Stimulated activated CD8-positive, alpha-beta memory T cell treated with anti-CD3 and anti-CD28 coated beads, Interleukin-7, amount 100 ng/mL, for 1 hour (primary cell): ENCODE measurements at regions not wholly inside any gene's neighbourhood (a gene's known extent, or its start where the extent isn't known, plus 50 kb on each side); places are given as distances from the start of the nearest gene placed in this dataset.

Experiments used
- DNase-seq, 2 donors: peaks; one replicate each; pipeline ENCODE4 v3.0.0-alpha.2; 2020; ENCODE audit warnings: low read depth in 2 of 2

DNA sequence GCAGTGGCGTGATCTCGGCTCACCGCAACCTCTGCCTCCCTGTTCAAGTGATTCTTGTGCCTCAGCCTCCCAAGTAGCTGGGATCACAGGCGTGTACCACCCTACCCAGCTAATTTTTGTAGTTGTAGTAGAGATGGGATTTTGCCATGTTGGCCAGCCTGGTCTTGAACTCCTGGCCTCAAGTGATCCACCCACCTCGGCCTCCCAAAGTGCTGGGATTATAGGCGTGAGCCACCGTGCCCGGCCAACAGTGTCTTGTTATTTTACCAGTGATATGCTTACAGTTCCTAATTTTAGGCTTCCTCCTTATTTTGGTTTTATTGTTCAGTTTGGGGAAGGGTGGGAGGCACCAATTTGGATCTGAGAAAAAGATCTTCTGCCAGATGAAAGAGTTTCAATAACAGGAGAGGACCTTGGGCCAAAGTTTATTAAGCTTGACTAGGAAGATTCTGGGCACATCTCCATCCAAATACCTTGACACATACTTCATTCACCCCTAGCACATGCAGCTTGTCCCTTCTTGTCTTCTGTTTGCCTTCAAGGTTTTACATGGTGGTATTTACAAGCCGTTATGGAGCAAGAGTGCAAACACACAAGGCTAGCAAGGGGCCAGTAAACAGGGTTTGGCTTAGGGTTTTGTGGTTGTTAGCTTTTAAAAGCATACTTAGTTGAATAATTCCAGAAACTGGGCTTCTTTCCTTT lies 168.1 kb upstream of the DMRT1 start:
- no peak for DNase-seq

DNA sequence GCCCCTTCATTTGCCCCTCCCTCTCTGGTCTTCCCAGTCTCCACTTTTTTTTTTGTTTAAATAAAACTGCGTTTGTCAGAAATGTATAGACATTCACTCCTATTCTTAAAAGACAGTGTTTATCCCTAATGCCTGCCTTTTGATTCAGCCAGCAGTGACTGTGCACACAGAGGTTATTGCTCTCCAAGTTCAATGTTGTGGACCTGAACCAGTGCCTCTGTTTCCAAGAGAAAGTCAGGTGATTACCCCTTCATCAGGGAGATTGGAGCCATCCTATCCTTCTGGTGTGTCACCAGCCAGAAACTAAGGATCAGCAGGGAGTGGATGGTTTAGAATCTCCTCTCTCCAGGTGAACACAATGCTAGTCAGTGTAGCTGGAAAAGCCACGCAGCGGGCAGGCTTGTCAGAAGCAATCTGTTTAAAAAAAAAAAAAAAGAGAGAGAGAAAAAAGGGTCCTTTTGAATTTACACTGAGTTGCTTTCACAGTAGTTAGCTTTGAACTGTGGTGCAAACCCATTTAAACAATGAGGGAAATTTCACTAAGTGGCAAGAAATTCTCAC lies 167.5 kb upstream of the DMRT1 start:
- DNase-seq, result no peak

DNA sequence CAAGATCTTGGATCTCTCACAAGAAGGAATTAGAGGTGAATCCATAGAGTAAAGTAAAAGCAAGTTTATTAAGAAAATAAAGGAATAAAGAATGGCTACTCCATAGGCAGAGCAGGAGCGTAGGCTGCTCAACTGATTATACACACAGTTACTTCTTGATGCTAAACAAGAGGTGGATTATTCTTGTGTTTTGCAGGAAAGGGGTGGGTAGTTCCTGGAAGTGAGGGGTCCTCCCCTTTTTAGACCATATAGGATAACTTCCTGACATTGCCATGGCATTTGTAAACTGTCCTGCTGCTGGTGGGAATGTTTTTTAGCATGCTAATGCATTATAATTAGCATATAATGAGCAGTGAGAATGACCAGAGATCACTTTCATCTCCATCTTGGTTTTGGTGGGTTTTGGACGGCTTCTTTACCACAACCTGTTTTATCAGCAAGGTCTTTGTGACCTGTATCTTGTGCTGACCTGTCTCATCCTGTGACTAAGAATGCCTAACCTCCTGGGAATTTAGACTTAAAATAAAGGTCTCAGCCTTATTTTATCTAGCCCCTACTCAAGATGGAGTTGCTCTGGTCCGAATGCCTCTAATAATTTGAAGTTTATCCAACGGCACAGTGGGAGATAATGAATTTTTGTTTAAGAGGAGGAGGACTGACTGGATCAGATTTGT lies 165.7 kb upstream of the DMRT1 start:
- DNase-seq, result no peak

DNA sequence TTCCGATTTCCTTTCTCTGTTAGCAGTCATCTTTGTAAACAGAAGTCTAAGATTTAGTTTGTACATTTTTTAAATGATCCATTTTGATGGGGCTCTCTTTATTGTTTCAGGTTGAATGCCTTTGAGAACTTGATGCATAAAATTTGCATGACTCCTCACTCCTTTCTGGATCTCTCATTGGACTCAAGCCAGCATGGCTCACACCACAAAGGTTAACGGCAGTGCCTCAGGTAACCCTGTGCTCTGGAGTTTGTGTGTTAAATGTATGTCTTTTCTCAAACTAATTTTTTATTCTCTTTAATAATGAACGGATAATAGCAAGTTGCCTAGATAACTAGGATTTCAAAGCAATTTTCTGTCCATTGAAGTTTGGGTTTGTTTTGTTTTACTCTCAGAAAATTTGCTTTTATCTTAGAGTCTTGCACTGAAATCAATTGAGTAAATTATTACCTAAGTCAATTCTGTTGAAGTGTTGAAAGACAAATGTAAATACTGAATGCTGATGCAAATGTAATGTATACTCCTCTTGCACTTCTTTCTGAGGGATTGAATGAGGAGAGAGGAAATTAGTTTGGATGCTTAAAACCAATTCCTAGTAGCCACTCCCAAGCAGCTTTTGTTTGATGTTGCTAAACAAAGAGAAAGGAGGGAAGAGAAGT lies 164.6 kb upstream of the DMRT1 start:
- DNase-seq, result no peak

DNA sequence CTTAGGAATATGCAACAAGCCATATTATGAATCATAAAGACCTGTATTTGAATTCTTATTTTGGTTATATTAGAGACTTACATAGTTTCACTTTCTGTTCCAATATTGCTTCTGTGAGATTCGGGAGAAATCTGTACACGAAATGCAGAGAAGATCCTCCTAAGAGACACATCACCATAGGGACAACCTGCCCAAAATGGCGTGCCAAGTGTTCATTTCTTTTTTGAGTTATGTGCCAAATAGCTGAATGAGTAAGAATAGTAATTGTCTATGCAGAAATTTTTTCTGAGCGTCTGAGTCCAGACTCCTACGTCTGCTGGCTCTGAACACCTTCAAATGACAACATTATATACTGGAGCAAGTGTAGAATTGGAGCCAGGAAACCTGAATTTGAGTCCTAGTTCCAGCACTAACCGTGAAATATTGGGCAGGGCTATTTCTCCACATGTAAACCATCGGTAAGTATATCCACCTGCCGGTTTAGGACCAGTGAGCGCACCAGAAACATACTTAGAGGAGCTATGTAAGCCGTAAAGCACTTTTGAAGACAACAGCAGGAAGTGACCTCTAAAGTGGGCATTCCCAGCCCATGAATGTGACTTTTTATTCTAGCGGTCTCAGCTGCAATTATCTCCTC lies 163.9 kb upstream of the DMRT1 start:
- no peak for DNase-seq

DNA sequence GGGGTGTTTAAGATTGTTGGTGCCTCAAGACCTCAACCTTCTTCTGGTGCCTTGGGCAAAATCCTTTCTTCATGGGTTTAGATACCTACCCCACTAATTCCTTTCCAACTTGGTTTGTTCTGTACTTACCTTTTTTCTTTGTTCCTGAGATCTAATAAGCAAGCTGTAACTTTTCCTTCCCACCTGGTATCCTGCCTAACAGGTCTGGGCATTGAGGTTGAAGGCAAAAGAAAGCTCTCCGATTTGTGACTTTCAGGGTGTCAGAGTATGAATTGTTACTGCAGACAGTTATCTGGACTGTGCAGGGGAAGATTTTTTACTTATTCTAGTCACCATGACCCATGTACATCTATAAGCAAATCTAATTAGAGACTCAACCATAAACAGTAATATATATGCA lies 162.6 kb upstream of the DMRT1 start:
- no peak for DNase-seq

DNA sequence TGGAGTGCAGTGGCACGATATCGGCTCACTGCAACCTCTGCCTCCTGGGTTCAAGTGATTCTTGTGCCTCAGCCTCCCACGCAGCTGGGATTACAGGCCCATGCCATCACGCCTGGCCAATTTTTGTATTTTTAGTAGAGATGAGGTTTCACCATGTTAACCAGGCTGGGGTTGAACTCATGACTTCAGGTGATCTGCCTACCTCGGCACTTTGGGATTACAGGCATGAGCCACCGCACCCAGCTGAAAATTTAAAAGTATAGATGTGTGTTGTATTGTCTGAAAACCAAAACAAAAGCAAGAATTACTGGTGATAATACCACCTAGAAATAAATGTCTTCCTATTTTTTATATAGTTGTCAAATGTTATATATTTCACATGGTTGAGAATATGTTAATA lies 162.0 kb upstream of the DMRT1 start:
- no peak for DNase-seq

DNA sequence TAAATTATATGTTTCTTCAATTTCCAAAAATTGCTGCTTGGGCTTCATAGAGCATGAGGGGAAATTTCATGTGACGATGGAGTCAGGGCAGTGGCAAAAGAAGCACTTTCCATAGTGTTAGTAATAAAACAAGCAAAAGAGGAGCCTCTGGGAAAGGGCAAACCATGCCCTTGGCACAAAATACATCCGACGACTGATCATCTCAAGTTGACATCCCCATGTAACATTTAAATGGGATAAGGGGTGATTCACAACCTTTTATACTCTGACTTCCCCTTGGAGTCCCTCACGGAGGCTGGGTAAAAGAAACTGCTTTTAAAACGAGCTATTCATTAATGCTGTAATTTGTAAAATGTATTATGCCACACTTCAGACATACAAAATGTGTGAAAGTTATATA lies 161.4 kb upstream of the DMRT1 start:
- DNase-seq, result no peak

DNA sequence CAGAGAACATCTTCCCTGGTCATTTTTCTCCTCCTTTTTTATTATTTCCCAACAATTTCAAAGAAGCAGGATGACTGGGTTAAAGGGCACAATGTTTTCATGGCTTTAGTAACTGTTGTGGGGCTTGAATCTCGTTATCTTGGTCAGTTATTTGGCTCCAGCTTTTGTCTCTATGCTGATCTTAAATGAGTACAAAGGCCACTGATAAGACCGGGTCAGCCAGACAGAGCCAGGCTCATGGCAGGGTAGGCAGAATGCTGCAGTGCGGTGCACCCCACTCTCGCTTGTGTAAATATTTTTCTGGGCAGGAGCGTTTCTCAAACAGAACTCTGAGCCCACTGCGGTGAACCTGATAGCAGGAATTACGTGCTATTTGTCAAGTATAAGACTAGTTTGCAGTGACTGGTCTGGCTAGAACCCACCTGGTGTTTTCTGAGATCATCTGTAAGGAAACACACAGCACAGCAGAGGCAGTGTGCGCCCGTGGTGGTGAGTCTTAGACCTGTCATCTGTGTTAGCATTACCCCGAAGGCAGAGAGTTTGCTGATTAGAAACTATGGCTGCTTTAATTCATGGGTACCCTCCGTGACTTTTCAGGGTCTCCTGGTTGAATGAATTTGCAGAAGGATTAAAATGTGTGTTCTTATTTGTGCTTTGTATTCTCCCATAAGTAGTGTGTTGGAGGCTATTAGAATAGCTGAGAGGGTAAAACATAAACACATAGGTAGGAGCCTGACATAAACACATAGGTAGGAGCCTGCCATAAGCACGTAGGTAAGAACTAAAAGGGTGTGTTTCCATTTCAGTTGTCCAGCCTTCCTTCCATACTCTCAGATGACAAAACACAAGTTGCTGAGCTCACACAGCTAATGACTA lies 158.6 kb upstream of the DMRT1 start:
- no peak for DNase-seq

DNA sequence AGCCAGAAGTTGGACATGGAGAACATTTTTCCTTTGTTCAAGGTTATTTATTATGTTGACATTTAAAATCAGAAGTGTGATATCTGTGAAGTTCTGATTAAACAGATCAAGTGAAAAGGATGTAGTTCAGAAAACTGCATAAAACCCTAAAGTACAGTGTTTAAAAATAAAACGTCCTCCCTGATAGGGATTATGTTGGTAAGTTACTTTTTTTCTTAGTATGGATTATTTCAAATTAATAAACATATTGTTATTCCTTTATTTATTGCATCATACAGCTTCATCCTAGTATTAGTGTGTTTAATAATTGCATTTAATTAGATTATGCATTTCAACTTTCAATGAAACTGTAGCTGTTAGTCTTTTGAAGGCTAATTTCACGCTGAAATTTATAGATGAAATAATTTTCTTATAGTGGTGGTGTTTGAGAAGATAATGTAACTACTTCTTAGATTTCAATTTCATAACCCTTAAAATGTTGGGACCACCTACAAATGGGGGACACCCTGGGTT lies 157.9 kb upstream of the DMRT1 start:
- DNase-seq, result no peak

DNA sequence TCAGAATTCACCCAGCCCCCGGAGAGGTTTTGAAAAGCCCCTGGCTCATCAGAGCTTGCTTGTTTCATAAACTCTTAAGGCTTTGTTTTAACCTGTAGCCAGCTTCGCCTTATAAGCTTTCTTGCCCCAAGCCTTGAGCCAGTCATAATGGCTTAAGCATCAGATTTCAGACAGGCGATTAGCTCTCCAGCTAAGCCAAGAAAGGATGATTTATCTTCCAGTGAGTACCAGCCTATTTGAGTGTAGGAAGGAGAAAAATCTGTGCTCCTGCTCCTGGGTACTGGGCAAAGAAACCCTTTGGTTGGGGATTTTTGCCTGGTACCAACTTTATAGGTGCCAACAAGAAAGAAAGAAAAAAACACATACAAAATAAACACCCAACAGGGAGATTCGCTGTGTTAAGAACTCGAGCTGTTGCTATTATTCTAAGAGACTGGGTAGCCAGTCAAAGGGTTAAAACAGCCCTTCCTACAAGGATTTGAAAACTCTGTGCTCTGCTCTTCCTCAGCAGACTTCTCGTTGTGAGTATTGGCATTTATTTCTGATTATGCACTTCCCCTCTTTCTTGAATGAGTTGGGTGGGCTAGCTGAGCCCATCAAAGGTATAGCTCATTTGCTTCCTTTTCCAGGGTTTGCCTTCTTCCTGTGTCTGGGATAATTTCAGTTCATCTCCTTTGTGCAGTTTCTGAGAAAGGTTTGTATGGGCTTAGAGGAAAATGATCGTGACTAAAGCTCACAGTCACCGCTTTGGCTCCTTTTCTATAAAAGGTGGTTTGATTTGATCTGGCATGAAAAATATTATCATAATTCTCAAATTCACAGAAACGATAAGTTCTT lies 157.2 kb upstream of the DMRT1 start:
- no peak for DNase-seq

DNA sequence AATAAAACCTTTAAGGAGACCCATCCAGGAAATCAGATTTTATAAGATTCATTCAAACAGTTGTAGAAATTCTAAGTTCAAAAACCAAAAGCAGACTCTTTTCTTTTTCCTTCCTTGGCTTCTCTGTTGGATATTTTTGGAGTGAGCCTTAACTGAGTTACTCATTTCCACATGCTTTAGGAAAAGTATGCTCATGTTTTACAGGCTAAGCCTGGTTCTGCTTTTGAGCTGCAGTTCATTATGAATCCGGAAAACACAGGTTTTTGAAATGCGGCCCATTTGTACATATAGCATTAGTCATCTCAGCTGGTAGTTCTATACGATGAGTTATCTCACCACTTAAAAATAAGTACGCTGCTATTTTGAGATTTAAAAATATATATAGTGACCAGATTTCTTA lies 156.6 kb upstream of the DMRT1 start:
- DNase-seq, result no peak

DNA sequence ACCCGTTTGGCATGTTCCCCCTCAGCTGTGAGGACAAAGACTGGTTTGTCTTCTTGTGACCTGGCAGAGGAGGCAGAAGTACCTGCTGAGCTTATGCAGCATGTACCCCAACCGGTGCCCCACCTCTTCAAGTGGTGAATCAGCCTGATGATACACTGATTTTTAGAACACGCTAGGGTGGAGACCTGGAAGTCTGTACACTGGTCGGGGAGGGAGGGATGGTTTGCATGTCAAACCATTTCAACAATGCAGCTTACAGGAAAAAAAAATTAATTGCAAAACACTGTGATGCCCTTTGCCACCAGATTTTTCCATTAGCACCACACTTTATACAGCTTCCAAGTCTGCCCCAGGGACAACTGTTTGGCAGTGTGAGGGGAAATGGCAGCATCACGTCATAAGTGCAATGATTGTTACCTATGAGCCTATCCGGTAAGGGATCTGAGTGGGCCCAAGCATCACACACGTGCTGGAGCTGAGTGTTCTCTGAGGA lies 155.1 kb upstream of the DMRT1 start:
- DNase-seq, result no peak

DNA sequence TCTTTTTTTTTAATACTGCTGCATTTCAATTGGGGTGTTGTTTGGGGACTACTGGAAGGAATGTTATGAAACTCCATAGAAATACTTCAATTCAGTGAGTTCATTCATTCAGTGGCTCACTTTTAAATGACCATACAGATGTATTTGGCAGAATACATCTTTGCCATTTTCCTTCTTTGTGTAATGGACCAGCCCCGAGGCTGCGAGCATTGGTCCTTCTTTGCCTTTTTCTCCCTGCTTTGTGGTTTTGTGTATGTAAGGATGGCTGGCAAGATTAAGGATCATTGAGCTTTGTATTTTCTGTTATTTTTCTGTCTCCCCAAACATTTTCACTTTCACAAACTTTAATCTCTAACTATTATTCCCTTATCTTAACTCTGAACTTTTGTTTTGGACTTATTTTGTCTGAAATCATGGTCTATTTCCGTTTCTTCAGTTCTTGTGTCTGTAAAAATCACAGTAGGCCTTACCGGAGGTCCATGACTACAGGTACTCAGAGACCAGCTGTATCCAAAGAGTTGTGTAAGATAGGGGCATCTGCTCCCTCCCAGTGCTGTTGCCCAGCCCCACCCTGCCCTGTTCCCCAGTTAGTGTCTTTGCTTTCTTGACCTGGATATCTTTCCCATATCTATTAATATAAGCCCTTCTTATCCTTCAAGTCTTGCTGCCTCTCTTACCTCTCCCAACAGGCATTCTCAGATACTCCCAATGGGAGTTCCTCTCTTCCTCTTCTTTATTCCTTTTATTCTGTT lies 154.3 kb upstream of the DMRT1 start:
- no peak for DNase-seq

DNA sequence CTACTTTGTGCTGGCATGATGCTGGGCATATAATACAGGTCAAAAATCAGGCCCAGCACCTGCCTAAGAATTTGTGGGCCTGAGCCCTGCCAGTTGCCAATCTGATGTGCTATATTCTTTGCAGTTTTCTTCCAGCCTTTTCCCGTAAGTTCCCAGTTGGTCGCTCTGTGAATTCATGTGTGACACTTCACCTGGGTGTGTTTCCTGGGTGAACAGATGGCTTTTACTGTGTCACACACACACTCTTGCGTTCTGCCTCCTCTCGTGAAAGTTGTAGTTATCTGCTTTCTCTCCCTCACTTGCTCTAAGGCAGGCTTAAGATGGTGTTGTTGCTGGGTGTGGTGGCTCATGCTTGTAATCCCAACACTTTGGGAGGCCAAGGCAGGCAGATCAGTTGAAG lies 153.5 kb upstream of the DMRT1 start:
- DNase-seq, result no peak

DNA sequence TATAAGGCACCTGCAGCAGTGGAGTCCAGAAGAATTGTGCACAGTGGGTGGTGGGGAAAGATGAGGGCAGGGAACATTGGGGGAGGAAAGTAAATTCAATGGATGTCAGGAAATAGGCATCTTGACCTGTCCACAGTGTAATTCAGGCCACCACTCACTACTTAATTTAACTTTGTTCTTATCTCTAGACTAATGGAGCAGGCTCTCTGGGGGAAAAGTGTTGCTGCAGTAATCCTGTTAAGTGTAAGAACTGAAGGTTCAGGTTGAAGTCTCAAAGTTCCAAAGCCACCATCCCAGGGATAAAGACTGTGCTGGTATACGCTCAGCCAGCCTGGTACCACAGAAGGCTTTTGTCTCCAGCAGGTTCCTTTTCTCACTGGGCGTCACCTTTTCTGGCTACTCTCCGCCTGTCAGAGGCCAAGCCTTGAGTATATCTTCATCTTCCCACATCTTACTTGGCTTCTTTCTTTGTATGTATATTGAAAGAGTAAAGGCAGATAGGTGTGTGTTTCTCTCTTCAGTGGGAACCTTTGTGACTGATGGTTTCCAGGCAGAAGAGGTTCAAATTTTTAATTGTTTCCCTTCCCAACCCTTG lies 150.9 kb upstream of the DMRT1 start:
- DNase-seq, result no peak

DNA sequence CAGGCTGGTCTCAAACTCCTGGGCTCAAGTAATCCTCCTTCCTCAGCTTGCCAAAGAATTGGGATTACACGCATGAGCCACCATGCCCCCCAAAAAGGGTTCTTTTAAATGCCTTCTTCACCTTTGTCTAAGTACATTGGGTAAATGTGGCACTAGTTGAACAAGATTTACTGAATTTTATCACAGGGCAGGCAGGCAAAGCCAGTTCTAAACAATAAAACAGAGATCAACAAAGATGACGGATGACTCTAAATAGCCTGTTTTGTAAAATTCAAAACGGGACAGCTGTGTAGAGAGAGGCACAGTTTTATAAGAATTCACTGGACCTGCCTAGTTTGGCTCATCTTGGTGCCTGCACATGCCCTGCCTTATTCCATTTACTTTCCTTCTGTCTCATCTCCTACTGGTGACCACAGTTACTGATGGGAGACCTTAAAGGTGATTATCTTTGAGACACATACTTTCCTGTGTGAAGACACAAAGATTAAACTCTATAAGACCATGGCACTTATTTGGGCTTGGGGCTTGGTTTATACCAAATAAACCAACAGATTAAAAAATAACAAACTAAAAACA lies 149.6 kb upstream of the DMRT1 start:
- no peak for DNase-seq

DNA sequence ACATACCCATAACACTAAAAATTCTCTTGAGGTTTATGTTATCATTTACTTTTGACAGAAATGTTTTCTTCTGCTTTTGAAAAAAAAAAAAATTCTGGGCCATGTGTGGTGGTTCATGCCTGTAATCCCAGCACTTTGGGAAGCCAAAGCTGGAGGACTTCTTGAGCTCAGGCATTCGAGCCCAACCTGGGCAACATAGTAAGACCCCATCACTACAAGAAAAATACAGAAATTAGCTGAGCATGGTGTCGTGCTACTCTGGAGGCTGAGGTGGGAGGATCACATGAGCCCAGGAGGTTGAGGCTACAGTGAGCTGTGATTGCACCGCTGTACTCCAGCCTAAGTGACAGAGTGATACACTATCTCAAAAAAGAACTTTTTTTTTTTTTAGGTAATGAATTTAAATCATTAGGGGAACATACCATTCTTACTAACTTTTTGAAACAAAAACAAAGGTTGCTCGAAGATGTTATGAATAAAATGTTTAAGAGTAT lies 148.8 kb upstream of the DMRT1 start:
- DNase-seq, result no peak
